ENCODE measurements at regions not wholly inside any gene's neighbourhood (a gene's known extent, or its start where the extent isn't known, plus 50 kb on each side); places are given as distances from the start of the nearest gene placed in this dataset.
"Not testable (repeated sequence)": the region's sequence is repeated elsewhere in the genome, so short reads cannot be mapped to it uniquely, and the experiment has no call there.

GRCh38 chr15:24733659-24734058, 58.1 kb downstream of the NPAP1 start:
- no peak for DNase-seq (ENCODE audit: low spot score)

- DNase-seq (ENCODE audit: low spot score), result no peak
These were observed 58.8 kb downstream of the NPAP1 start for GRCh38 chr15:24734396-24734795.

- DNase-seq (ENCODE audit: low spot score), result no peak
These were observed 69.7 kb downstream of the NPAP1 start for GRCh38 chr15:24745290-24745689.

DNA sequence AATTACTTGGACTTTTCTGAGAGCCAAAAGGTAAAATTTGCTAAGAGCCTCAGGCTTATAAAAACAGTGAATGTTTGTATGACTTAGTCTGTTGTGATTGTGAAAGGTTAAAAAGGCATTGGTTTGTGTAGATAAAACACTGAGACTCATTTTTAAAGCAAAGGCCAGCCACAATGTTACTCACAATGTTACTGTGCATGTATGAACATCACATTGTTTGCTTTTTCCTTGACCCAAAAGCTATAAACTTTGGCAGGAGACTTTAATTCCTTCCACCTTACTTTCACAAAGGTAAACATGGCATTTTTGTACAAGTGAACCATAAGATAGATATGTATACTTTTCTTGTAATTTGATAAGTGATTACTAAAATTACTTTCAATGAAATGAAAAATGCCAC, 70.5 kb downstream of the NPAP1 start:
- DNase-seq (ENCODE audit: low spot score), result no peak

DNA sequence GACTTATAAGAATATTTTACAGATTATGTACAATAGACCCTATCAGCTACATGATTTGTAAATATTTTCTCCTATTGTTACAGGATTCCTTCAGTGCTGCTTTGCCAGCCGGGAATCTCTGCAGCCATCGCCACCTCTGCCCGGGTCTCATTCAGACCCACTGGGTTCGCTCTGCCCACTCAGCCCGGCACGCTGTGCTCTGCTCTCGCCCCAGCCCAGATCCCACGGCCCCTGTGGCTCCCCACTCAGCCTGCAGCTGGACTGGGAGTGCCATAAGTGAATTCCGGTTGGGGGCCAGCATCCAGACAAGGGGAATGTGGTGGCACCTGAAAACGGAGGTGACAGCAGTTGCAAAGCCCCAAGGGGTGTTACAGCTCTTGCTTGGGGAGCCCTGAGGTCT, 71.8 kb downstream of the NPAP1 start:
- no peak for DNase-seq (ENCODE audit: low spot score)

DNA sequence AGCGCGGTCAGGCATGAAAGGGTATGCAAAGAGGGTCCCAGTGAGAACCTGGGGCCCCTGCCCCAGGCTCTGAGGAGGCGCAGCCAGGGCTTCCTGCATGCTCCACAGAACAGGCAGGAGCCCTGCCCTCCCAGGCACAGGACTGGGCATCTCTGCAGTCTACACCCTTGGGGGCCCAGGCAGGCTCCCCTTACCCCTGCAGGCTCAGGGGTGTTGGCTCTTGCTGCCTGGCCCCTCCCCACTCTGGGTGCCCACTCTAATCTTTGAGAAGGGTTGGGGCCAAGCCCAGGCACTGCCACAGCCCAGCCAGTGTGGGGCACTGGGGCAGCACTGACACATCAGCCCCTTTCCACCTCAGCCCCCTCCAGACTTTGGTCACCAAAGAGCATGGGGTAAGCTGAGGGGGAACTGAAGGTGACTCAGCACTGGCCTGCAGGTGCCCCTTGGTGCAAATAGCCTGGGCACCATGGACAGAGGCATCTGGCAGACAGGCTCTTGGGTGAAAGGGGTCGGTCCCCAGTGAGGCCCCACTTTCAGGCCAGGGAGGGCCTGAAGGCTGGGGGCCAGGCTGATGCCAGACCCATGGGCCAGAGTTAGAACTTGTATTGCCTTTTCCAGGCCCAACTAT, 73.4 kb downstream of the NPAP1 start:
- no peak for DNase-seq (ENCODE audit: low spot score)

- no peak for DNase-seq (ENCODE audit: low spot score)
These were observed 76.8 kb downstream of the NPAP1 start for GRCh38 chr15:24752354-24752753.

GRCh38 chr15:24756101-24756500, 80.5 kb downstream of the NPAP1 start:
- DNase-seq (ENCODE audit: low spot score), result no peak

DNA sequence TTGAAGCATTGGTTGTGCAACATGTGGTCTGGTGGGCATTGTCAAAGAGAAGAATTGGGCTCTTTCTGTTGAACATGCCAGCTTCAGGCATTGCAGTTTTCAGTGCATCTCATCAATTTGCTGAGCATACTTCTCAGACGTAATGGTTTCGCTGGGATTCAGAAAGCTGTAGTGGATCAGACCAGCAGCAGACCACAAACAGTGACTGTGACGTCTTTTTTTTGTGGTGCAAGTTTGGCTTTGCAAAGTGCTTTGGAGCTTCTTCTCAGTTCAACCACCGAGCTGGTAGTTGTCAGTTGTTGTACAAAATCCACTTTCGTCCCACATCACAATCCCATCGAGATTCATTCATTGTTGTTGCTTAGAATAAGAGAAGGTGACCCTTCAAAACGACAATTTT, 84.5 kb downstream of the NPAP1 start:
- no peak for DNase-seq (ENCODE audit: low spot score)

GRCh38 chr15:24761704-24762302, 86.2 kb downstream of the NPAP1 start:
- peak; percentile 27 for DNase-seq (ENCODE audit: low spot score)

DNA sequence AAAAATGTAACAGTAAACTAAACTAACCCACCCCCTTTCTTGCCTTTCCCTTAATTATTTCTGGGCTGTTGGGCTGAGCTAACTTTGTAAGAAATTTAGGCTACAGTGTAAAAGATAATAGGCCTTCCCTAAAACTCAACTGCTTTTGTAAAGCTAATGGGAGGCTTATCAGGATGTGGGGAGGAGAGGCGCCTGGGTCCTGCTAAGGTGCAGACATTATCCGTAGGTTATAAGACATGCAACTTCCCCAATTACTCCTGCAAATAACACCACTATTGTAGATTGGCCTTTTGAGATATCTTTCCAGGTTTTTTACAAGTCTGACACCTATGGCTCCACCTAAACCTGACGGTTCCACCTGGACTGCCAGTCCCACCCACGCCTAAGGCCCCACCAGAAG, 88.3 kb downstream of the NPAP1 start:
- DNase-seq (ENCODE audit: low spot score), result no peak

GRCh38 chr15:24764375-24765171, 89.0 kb downstream of the NPAP1 start:
- DNase-seq (ENCODE audit: low spot score), result no peak

DNA sequence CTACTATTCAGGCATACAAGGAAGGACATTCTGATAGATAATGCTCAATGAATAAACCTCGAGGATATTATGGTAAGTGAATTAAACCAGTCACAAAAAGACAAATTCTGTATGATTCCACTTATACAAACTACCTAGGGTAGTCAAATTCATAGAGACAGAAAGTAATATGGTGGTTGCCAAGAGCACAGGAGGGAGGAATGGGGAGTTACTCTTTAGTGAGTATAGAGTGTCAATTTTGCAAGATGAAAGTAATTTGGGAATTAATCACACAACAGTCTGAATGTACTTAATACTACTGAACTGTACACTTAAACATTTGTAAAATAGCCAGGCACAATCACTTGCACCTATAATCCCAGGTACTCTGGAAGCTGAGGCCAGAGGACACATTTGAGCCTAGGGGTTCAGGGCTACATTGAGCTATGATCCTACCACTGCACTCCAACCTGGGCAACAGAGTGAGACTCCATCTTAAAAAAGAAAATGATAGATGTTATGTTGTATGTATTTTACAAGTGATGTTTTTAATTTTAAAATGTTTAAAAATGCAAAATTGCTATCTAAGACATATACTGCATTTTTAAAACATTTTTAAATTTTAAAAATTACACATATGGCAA, 91.0 kb downstream of the NPAP1 start:
- DNase-seq (ENCODE audit: low spot score), result no peak

- DNase-seq (ENCODE audit: low spot score), result no peak
These were observed 96.7 kb downstream of the NPAP1 start for GRCh38 chr15:24772266-24772665.

DNA sequence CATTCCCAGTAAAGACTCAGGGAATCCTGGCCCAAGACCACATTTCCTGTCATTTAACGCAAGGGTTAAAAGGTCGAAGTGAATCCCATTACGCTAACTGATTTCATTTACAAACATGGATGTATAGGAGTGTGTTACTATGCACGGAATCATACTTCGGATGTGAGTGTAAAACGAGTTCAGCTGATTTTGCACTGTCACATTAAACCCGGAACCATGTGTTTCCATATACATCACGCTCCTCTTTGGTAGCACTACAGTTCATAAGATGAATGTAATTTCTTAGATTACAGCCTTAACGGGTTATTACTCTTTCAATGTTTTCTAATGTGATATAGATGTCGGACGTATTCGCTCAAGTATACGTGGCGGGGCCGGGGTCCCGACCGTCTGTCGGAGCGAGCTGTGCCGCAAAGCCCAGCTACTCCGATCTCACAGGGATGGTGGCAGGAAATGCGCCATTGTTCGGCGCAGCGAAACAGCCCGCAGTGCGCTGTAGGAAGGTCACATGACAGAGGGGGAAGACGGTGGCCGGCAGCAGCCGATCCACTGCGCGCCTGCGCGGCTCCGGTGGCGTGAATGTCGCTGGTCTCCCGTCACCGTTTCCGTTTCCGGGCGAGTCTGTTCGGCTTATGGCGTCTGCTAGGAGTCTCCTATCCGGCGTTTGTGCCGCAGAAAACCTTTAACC, 97.3 kb downstream of the NPAP1 start:
- no peak for DNase-seq (ENCODE audit: low spot score)

GRCh38 chr15:24777307-24777706, 101.7 kb downstream of the NPAP1 start:
- DNase-seq (ENCODE audit: low spot score), result no peak

DNA sequence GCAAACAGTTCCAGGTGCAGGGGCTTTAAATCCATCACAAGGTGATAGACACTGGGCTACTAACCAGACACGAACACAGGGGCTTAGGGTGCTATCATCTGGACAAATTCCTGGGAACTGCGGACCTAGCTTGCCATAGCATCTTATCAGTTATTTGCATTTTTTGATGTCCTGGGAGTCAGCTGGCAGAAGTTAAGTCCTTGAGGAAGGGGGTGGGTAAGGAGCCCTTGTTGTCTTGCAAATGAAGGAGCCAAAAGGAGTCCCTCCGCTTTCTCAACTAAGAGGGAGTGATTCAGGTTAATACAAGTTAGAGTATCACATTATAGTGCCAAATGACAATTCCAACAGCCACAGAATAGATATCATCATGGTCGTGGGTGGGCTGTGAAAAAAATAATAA, 108.9 kb downstream of the NPAP1 start:
- DNase-seq (ENCODE audit: low spot score), result no peak

GRCh38 chr15:24786347-24786746, 110.8 kb downstream of the NPAP1 start:
- DNase-seq (ENCODE audit: low spot score), result no peak

DNA sequence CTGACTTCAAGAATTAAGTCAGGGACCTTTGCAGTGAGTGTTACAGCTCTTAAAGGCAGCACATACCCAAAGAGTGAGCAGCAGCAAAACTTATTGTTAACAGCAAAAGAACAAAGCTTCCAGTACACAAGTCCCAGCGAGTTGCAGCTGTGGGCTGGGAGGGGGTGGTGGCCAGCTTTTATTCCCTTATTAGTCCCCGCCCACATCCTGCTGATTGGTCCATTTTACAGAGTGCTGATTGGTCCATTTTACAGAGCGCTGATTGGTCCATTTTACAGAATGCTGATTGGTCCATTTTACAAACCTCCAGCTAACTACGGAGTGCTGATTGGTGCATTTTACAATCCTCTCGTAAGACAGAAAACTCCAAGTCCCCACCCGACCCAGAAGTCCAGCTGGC, 127.0 kb downstream of the NPAP1 start:
- DNase-seq (ENCODE audit: low spot score), result not testable (repeated sequence)

GRCh38 chr15:24819680-24820079, 135.1 kb upstream of the SNRPN start:
- no peak for DNase-seq (ENCODE audit: low spot score)

GRCh38 chr15:24823473-24823872, 131.3 kb upstream of the SNRPN start:
- no peak for DNase-seq (ENCODE audit: low spot score)

DNA sequence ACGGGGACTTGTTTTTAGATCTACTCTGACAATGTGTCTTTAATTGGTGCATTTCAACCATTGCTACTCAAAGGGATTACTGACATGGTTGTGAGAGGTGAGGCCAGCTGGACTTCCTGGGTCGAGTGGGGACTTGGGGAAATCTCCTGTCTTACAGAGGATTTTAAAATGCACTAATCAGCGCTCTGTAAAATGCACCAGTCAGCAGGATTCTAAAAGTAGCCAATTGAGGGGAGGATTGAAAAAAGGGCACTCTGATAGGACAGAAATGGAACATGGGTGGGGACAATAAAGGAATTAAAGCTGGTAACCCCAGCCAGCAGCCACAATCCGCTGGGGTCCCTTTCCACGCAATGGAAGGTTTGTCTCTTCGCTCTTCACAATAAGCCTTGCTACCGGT, 122.5 kb upstream of the SNRPN start:
- DNase-seq (ENCODE audit: low spot score), result no peak
